Ovary (tissue), 3 donors: ENCODE measurements at regions not wholly inside any gene's neighbourhood (a gene's known extent, or its start where the extent isn't known, plus 50 kb on each side); places are given as distances from the start of the nearest gene placed in this dataset.

Source experiments
- POLR2A ChIP-seq: fragments of 450-650 bp; IDR thresholded peaks from one replicate; pipeline ENCODE4 v1.6.1; 2017; ENCODE audit warnings: antibody characterized with exemption, mild to moderate bottlenecking, moderate library complexity
- TF ChIP-seq, protein P1 (sequence below), 3 donors: fragments of 450-650 bp in 2 of 3; fragments of 200-600 bp in 1 of 3; IDR thresholded peaks; one replicate each; pipeline versions ENCODE4 v1.5.1 to v1.8.0; 2016 to 2022; ENCODE audit warnings: antibody characterized with exemption in 3 of 3, mild to moderate bottlenecking in 1 of 3
- donor health status: DM: no; HTN: no; CAD: no.

DNA sequence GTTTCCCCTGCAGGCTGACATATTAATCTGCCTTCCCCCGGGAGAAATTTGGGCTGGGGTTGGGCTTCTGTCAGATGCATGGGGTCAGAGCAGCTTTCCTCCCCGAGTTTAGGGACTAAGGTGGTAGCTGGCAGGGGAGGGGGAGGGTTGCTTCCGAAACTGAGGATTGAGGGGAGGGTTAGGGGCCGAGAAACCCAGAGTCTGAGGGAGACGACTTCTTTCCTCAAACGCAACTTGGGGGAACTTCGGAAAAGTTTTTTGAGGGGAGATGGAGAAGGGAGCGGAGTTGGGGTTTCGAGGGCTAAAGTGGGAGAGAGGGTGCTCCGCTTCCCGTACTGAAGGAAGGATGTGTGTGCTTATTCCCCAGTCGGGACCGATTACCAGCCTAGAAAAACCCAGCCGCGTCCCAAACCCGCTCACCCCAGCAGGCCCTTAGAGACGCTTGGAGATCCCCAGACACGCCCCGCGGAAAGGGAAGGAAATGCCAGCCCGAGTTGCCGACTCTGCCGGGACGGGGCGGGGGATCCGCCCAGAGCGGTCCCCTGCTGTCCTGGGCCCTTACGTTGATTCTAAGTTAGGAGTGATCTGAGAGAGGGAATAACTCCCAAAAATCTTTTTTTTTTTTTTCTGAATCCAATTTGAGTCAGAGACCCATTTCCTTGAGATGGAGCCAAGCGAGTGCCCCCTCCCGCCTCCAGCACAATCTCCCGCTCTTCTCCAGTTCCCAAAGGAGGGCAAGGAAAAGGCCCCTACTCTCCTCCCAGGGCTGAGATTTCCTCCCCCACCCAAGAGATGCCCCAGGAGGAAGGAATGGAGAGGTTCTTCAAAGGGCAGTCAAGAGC is 61.9 kb downstream of the SMUG1 start:
- TF ChIP-seq, protein P1, sequence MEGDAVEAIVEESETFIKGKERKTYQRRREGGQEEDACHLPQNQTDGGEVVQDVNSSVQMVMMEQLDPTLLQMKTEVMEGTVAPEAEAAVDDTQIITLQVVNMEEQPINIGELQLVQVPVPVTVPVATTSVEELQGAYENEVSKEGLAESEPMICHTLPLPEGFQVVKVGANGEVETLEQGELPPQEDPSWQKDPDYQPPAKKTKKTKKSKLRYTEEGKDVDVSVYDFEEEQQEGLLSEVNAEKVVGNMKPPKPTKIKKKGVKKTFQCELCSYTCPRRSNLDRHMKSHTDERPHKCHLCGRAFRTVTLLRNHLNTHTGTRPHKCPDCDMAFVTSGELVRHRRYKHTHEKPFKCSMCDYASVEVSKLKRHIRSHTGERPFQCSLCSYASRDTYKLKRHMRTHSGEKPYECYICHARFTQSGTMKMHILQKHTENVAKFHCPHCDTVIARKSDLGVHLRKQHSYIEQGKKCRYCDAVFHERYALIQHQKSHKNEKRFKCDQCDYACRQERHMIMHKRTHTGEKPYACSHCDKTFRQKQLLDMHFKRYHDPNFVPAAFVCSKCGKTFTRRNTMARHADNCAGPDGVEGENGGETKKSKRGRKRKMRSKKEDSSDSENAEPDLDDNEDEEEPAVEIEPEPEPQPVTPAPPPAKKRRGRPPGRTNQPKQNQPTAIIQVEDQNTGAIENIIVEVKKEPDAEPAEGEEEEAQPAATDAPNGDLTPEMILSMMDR (IDR thresholded peaks at IDR 0.05): no peak
- peak; percentile 72 for TF ChIP-seq POLR2A
